ENCODE measurements at regions not wholly inside any gene's neighbourhood (a gene's known extent, or its start where the extent isn't known, plus 50 kb on each side); places are given as distances from the start of the nearest gene placed in this dataset.

- TF ChIP-seq CTCF (IDR thresholded peaks at IDR 0.05; ENCODE audit: insufficient read depth, low read depth, low read length): no peak
- TF ChIP-seq EZH2 (IDR thresholded peaks at IDR 0.05; ENCODE audit: insufficient read depth, low read length): no peak
These were observed 248.4 kb upstream of the JARID2 start for GRCh38 chr6:14997507-14997906.
